ENCODE measurements at regions not wholly inside any gene's neighbourhood (a gene's known extent, or its start where the extent isn't known, plus 50 kb on each side); places are given as distances from the start of the nearest gene placed in this dataset.

- FAIRE-seq (no peak), DNase-seq (ENCODE audit: low read depth in 1 of 2, low spot score in 2 of 2) (peak in 1 of 2 experiments; percentile 28)
- CTCF ChIA-PET (ENCODE audit: partially characterized antibody), result interaction anchor here (0.7 to 0.9 kb wide), 2 partner anchors 27 to 603 kb away, joined by 3 read pairs; no protein-coding TSS in a partner anchor
- no peak overlapping the region for H3K18ac ChIP-seq (ENCODE audit: extremely low read depth, low read length)
- H3K9me3 ChIP-seq (ENCODE audit: insufficient read depth in 2 of 2, low read depth in 1 of 2, low read length in 1 of 2), result 0 out of 4 replicates have a peak, but pooled peaks cover 0 to under 1% of the 10 kb centered on the region in 2 experiments
- no peak overlapping the region for H3K9ac ChIP-seq (replicated peaks in 1 of 4; ENCODE audit: extremely low read depth in 1 of 4, low read depth in 3 of 4, low read length in 3 of 4)
- H2BK15ac ChIP-seq (ENCODE audit: low read length), result peak overlapping the region; percentile 33; the same call in 1 of the 2 replicates
- no peak overlapping the region for H2BK20ac ChIP-seq (ENCODE audit: low read length)
- no peak overlapping the region for H3K56ac ChIP-seq (replicated peaks; ENCODE audit: insufficient read length, low read depth, low read length)
- no peak overlapping the region; the same call in none of the 2 replicates for H4K8ac ChIP-seq (ENCODE audit: extremely low read depth, insufficient read depth, low read length)
- no peak overlapping the region for H3K4me2 ChIP-seq (ENCODE audit: insufficient read depth in 1 of 2, low read depth in 2 of 2, low read length in 2 of 2)
- H3K4me1 ChIP-seq (replicated peaks in 1 of 4; ENCODE audit: control insufficient read depth in 3 of 4, insufficient read depth in 4 of 4, low read length in 3 of 4), result peaks cover 0 to 4% (median 2%) of the 10 kb centered on the region in 4 experiments; a peak in 4 of 7 replicates
- H3K14ac ChIP-seq (ENCODE audit: insufficient read length), result no peak overlapping the region
- POLR2A ChIA-PET (ENCODE audit: partially characterized antibody), result no interaction called here
- H3K27ac ChIP-seq (ENCODE audit: low read depth, low read length), result no peak overlapping the region
- H2BK120ac ChIP-seq (replicated peaks; ENCODE audit: low read depth, low read length), result no peak overlapping the region
- no peak overlapping the region for H4K91ac ChIP-seq (replicated peaks; ENCODE audit: insufficient read length, low read length)
- H4K20me1 ChIP-seq (replicated peaks in 1 of 2; ENCODE audit: control insufficient read depth in 1 of 2, insufficient read depth in 2 of 2, low read length in 2 of 2), result no peaks in the 10 kb centered on the region
- H3K23me2 ChIP-seq (ENCODE audit: low read depth, low read length), result no peaks in the 10 kb centered on the region
- H2BK12ac ChIP-seq (ENCODE audit: low read depth, low read length), result no peak overlapping the region
- no peaks in the 10 kb centered on the region for H3K36me3 ChIP-seq (ENCODE audit: control insufficient read depth in 2 of 4, insufficient read depth in 4 of 4, low read length in 3 of 4)
- H2AFZ ChIP-seq (ENCODE audit: low read length), result no peak overlapping the region
- H4K5ac ChIP-seq (ENCODE audit: insufficient read length, low read depth, low read length), result no peak overlapping the region
- peak overlapping the region; percentile 95; the same call in 1 of the 2 replicates for H2AK5ac ChIP-seq (ENCODE audit: low read depth, low read length)
- WGBS, 2 experiments (ENCODE audit: extremely low coverage in 1 of 2, insufficient coverage in 1 of 2, insufficient read length in 1 of 2, insufficient replicate concordance in 2 of 2, low coverage in 1 of 2, low lambda C conversion rate in 2 of 2, missing lambda C conversion rate in 1 of 2), result 88% methylated on average over 7 of the region's 7 CpGs; no CpG with 5 or more reads in 1 of the 2 experiments
- H3K4ac ChIP-seq (replicated peaks; ENCODE audit: insufficient read length, low read depth, low read length), result no peak overlapping the region
- no peaks in the 10 kb centered on the region for H3K79me1 ChIP-seq (ENCODE audit: low read depth, low read length)
- no peaks in the 10 kb centered on the region for H3K79me2 ChIP-seq (ENCODE audit: control insufficient read depth in 1 of 2, insufficient read depth in 2 of 2, low read length in 2 of 2)
- peaks cover 0 to 2% (median 1%) of the 10 kb centered on the region in 4 experiments; a peak in 3 of 7 replicates for H3K27me3 ChIP-seq (replicated peaks in 1 of 4; ENCODE audit: control insufficient read depth in 3 of 4, extremely low read depth in 1 of 4, insufficient read depth in 3 of 4, low read length in 3 of 4)
- H3K4me3 ChIP-seq (ENCODE audit: extremely low read depth in 1 of 4, insufficient read depth in 2 of 4, low read depth in 3 of 4, low read length in 4 of 4), result no peak overlapping the region
- no peak overlapping the region for H2BK5ac ChIP-seq (ENCODE audit: low read depth, low read length)
- H3K23ac ChIP-seq (ENCODE audit: insufficient read length), result no peak overlapping the region
- TF ChIP-seq E2F6 (IDR thresholded peaks at IDR 0.05) (no peak), RAD21 (IDR thresholded peaks at IDR 0.05 in 1 of 2, conservative IDR thresholded peaks at IDR 0.05 in 1 of 2; ENCODE audit: low read depth in 2 of 2, low read length in 2 of 2) (no peak), CBX5 (IDR thresholded peaks at IDR 0.05; ENCODE audit: low read depth, low read length) (no peak), KDM5A (IDR thresholded peaks at IDR 0.05; ENCODE audit: low read length) (no peak), RBBP5 (IDR thresholded peaks at IDR 0.05; ENCODE audit: borderline replicate concordance, low read depth, low read length) (no peak), CBX8 (IDR thresholded peaks at IDR 0.05; ENCODE audit: borderline replicate concordance, low read depth, low read length) (no peak), SIX5 (IDR thresholded peaks at IDR 0.05; ENCODE audit: low read depth, low read length) (no peak), SIRT6 (IDR thresholded peaks at IDR 0.05; ENCODE audit: low read length) (no peak), SUZ12 (IDR thresholded peaks at IDR 0.05; ENCODE audit: low read length) (no peak), CREB1 (IDR thresholded peaks at IDR 0.05) (no peak)
- TF ChIP-seq, protein P1, sequence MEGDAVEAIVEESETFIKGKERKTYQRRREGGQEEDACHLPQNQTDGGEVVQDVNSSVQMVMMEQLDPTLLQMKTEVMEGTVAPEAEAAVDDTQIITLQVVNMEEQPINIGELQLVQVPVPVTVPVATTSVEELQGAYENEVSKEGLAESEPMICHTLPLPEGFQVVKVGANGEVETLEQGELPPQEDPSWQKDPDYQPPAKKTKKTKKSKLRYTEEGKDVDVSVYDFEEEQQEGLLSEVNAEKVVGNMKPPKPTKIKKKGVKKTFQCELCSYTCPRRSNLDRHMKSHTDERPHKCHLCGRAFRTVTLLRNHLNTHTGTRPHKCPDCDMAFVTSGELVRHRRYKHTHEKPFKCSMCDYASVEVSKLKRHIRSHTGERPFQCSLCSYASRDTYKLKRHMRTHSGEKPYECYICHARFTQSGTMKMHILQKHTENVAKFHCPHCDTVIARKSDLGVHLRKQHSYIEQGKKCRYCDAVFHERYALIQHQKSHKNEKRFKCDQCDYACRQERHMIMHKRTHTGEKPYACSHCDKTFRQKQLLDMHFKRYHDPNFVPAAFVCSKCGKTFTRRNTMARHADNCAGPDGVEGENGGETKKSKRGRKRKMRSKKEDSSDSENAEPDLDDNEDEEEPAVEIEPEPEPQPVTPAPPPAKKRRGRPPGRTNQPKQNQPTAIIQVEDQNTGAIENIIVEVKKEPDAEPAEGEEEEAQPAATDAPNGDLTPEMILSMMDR (IDR thresholded peaks at IDR 0.05; ENCODE audit: control extremely low read depth in 1 of 3, insufficient read depth in 1 of 3, low read depth in 1 of 3, low read length in 3 of 3), result no peak
Observed at GRCh38 chr5:172506251-172506650, 51.9 kb upstream of the SH3PXD2B start.

Data from H1 (cell line).